NCI-H1105 treated with DMSO at 0.1 percent for 48 hours (cell line): ENCODE measurements at regions not wholly inside any gene's neighbourhood (a gene's known extent, or its start where the extent isn't known, plus 50 kb on each side); places are given as distances from the start of the nearest gene placed in this dataset.
A peak's percentile ranks its signal among the peaks of the same experiment; 100 is the strongest.
"Not testable (repeated sequence)": the region's sequence is repeated elsewhere in the genome, so short reads cannot be mapped to it uniquely, and the experiment has no call there.

Experiments
- DNase-seq: peaks from one replicate; lab custom pipeline; 2025; lab: John Stamatoyannopoulos, UW

DNA sequence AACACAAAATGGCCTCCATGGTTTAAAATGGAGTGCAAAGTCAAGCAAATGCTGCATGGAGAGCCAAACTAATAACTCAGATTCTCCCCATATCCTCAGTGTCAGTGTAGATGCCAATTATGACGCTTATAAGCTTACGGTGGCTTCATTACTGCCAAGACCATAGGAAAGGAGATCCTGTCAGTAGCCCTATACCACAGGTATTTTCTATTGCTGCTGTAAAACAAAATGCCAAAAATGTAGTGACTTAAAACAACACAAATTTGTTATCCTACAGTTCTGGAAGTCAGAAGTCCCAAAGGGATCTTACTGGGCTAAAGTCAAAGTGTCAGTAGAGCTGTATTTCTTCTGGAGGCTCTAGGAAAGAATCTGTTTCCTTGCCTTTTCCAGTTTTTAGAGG is 149.8 kb upstream of the GBE1 start:
- no peak for DNase-seq

DNA sequence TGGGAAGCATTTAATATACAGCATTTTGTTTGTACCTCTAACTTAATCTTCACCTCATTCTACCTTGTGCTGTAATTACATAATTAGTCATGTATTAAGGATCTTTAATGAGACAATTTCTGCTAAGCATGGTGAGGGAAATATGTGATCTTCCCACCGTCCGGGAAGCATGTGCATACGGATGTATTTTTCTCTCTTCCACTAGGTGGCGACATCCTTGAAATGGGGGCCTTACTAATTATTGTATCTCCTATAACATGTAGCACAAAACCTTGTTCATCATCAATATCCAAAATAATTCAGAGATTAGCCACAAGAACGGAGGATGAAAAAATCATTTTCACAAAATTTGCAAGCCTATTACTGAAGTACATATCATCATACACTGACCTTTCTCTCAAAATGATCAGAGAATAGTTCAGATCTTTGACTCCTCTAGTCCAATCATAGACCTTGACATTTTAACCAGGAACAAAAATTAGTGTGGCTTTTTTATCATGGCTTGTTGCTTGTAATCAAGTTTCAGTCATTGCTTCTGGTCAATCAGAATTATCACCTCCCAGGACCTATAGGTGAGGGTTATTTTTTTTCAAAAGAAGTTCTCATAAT is 148.9 kb upstream of the GBE1 start:
- DNase-seq = peak; percentile 37

DNA sequence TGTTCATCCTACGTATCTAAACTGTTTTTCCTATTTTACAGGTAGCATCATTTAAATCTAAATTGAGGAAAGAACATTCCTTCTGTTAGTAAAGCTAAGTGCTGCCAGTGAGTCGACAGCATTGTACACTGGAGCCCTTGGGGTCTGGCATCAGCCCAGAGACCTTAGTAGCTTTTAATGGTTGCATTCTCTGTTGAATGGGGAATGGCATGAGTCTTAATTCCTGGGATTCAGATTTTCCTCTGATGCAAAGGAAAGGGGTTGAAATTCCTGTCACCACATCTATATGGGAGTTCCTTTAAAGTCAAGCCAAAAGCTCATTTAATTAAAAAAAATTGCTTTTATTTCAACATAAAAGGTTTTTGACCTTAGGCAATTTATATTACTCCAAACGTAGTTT is 148.4 kb upstream of the GBE1 start:
- DNase-seq = peak; percentile 32

GRCh38 chr3:81908561-81908960 is 147.1 kb upstream of the GBE1 start:
- DNase-seq = no peak

DNA sequence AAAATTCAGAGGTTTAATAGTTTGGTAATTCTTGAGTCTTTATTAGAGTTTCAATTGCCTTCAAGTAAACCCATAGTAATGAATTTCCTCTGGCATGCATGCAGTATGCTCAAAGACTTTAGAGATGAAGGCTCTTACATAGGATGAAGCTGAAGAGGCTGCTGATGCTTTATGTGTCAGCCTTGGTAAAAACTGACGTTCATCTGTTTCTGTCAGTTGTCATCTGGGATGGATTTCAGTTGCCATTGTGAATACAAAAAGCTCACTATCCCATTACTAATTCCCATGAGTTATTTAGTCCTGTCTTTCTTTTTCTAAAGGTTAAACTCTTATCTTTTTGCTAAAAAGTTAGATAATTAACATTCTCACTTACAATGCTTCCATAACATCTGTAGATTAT is 136.9 kb upstream of the GBE1 start:
- no peak for DNase-seq

- no peak for DNase-seq
Observed at GRCh38 chr3:81894598-81894997, 133.2 kb upstream of the GBE1 start.

- DNase-seq = peak; percentile 73
Observed at GRCh38 chr3:81891055-81891895, 129.8 kb upstream of the GBE1 start.

- no peak for DNase-seq
Observed at GRCh38 chr3:81888914-81889557, 127.6 kb upstream of the GBE1 start.

GRCh38 chr3:81887448-81887847 is 126.0 kb upstream of the GBE1 start:
- no peak for DNase-seq

DNA sequence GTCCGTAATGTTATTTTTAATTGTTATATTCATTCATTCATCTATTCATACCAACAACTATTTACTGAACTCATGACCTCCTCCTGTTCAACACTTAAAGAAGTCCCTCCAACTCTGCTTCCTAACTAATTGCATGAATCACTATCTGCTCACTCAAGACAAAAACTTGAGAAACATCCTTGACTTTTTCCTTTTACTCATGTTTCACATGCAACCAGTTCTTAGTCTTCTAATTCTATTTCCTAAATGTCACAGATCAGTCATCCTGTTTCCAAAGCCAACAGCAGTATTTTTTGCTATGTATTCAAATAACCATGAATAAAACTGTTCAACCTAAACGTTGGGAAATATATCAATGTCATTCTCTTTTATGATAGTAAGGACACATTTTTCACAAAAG is 124.6 kb upstream of the GBE1 start:
- no peak for DNase-seq

DNA sequence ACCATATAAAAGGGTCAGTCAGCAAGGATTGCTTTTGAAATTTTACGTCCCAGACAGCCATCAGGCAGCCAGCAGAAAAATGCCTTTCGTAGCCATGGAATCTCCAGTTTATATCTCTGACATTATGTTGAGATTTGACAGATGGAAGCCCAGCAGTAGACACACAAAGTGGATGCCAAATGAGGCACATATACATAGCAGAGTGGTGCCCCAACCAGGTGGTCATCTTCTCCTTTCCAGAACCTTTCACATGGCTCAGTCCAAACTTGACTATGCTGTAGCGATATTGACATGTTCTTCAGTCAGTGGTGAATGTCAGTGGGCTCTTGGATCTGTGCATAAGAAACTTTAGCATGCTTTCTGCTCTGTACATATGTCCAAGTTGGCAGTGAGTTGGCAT is 123.3 kb upstream of the GBE1 start:
- DNase-seq = no peak

DNA sequence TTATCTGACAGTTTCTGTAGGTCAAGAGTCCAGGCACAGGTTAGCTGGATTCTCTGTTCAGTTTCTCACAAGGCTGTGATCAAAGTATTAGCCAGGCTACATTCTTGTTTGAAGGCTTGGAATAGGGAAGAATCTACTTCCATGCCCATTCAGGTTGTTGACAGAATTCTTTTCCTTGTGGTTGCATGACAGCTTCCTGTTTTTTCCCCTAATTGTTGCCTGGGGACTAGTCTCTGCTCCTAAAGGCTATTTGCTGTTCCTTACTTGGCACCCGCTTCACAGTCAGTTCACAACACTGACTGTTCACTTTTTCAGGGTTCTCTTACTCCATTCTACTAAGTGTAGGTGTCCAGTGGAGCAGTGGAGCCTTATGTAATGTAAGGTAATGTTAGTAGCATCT is 115.4 kb upstream of the GBE1 start:
- DNase-seq = no peak

DNA sequence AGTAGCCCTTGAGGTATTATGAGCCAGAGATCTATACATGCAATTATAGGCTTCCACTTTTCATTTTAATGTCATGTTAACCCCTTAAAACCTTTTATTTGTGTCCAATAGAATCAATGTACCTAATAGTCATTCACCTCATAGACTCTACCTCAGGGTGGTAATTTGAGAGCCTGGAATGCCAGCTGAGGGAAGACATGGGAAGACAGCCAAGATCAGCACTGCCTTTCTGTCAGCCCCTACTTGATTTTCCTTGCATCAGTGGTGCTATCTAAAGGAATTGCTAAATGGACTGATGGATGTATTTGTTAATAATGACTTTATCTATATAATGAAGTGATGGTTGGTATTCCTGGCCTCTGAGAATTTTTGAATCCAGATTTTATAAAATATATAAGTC is 113.3 kb upstream of the GBE1 start:
- DNase-seq = peak; percentile 64

GRCh38 chr3:81872566-81872965 is 111.1 kb upstream of the GBE1 start:
- DNase-seq = no peak

DNA sequence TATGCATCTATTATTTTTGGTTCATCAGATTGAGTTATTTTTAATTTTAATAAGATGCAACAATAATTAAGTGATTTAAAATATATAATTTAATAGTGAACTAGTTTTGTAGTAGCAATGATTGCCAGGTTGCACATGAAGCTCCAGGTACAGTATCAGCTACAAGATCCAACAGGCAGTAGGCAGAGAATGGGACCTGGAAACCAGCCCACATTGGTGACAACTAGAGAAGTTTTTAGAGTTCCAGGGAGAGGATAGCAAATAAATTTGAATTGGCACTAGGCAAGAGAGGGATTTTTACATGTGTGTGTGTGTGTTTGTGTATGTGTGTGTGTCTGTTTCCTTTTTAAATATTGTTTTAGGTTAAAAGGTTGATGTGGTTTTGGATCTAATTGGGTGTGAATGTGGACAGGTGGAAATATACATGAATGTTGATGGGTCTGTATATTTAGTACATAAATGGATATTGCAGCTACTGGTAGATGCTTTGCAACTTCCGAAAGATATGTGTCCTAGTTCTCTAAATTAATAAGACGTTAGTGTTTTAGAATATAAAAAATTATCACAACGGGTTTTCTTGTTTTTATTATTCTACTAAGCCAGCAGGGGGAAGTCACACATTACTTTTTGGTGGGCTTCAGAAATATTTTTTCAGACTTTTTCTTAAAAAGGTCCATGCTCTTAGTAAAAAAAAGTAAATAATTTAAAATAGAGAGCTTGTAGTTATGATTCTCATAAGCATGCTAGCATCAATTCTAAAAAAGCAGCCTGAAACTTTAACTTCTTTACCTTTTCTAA is 110.1 kb upstream of the GBE1 start:
- DNase-seq = no peak

- DNase-seq = no peak
Observed at GRCh38 chr3:81869382-81869781, 107.9 kb upstream of the GBE1 start.

DNA sequence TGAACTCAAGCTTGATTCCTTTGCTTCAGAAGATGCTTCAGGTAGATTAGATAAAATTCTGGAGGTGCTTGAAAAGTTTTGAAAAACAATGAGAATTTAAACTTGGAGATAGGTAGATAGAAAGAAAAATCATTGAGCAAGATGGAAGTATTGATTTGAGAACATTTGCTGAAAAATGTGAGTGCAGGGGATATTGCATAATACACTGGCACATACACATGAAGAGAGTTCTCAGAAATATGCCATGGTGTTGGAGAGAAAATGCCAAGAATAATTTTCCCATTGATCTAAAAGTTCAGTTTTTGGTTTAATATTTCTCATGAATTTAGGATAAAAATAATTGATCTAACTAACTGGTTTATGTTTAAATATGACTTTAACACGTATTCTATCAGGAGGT is 107.2 kb upstream of the GBE1 start:
- no peak for DNase-seq

DNA sequence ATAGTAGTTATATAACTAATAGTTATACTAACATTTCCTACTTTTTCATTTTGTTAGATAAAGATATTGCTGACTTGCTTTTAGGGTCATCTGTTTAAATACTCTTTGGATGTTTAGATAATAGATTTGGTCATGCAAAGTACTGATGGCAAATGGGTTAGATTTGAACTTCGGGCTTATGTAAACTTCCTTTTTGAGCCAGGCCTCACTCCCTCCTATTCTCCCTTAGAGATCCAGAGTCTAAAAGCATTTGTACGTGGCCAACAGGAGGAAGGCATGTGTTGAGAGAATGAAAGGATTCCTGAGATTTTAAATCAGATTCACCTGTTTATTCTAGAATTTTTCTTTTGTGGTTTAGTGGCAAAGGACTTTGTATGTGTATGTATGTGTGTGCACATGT is 106.4 kb upstream of the GBE1 start:
- no peak for DNase-seq

GRCh38 chr3:81865164-81865563 is 103.7 kb upstream of the GBE1 start:
- DNase-seq = not testable (repeated sequence)

- DNase-seq = no peak
Observed at GRCh38 chr3:81864272-81864671, 102.8 kb upstream of the GBE1 start.

GRCh38 chr3:81863756-81864155 is 102.3 kb upstream of the GBE1 start:
- no peak for DNase-seq

DNA sequence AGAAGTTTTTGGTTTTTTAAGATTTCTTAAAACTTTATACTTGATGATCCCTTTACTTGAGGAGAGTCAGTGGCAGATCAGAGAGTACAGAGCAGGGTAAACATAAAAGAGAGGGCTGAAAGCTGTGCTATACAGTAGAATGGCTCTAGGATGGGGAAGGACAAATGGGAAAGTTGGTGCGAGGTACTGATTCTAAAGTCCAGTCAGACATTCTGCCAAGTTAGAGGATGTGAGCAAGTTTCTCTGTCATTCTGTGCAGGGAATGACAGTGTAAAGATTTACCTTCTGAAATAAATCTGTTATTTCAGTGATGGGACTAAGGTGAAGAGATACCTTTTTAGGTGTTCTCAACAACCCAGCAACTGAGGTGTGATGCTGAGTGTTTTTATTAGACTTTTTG is 100.1 kb upstream of the GBE1 start:
- DNase-seq = no peak

DNA sequence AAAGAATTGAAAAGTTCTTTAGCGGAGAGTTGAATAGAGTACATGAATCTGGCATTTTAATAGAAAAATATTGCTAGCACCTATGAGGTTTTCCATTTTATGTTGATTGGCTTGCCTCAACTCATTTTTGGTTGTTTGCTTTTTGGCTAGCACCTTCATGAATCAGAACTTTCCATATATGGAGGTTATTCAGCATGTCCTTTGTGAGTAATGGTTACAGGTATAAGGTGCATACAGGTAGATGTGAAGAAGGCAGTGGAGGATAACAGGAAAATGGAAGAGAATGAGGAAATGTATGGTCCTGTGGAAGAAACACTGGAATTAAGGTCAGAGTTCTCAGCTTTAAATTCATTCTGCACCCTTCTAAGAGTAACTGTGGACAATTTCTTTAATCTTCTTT is 98.1 kb upstream of the GBE1 start:
- DNase-seq = no peak
